Naive thymus-derived CD4-positive, alpha-beta T cell (primary cell): ENCODE measurements at regions not wholly inside any gene's neighbourhood (a gene's known extent, or its start where the extent isn't known, plus 50 kb on each side); places are given as distances from the start of the nearest gene placed in this dataset.
"Not testable (repeated sequence)": the region's sequence is repeated elsewhere in the genome, so short reads cannot be mapped to it uniquely, and the experiment has no call there.

Experiments
- ATAC-seq: fragments of 150-1000 bp; cut with Tn5 transposase; 2 replicates; pipeline ENCODE4 v1.10.0; 2021; ENCODE audit warnings: mild to moderate bottlenecking, moderate library complexity
- CTCF ChIA-PET: fragments of 350-600 bp; sonication (Branson Sonifier 250); formaldehyde crosslinking; loops from one replicate; lab custom pipeline; 2021; ENCODE audit warnings: antibody characterized with exemption; lab: Charles Lee
- POLR2A ChIA-PET: fragments of 350-600 bp; sonication (Branson Sonifier 250); formaldehyde crosslinking; loops from one replicate; lab custom pipeline; 2021; ENCODE audit warnings: antibody characterized with exemption, inconsistent platforms; lab: Charles Lee
- DNase-seq, 9 donors: peaks; one replicate each; pipeline versions ENCODE4 v3.0.0 to v3.0.0-alpha.2; 2020 to 2022; ENCODE audit warnings: mixed read lengths in 1 of 9
- H3K27ac ChIP-seq: one replicate; pipeline ENCODE4 v1.7.0; 2013; ENCODE audit warnings: mild to moderate bottlenecking, low read depth, low read length, moderate library complexity
- H3K27me3 ChIP-seq, 2 donors: one replicate each; pipeline ENCODE4 v1.7.0; 2013; ENCODE audit warnings: low read length in 2 of 2, mild to moderate bottlenecking in 2 of 2, moderate library complexity in 2 of 2; ENCODE audit not compliant: control insufficient read depth in 2 of 2, insufficient read depth in 2 of 2
- H3K36me3 ChIP-seq, 3 experiments: 1 replicate in 2 of 3; 2 replicates in 1 of 3; pipeline ENCODE4 v1.7.0; 2013; ENCODE audit warnings: low read length in 3 of 3, mild to moderate bottlenecking in 3 of 3, moderate library complexity in 1 of 3; ENCODE audit not compliant: insufficient read depth in 3 of 3, control insufficient read depth in 2 of 3
- H3K4me1 ChIP-seq, 2 donors: one replicate each; pipeline ENCODE4 v1.7.0; 2013; ENCODE audit warnings: low read length in 2 of 2, mild to moderate bottlenecking in 2 of 2, moderate library complexity in 1 of 2; ENCODE audit not compliant: control insufficient read depth in 2 of 2, insufficient read depth in 2 of 2
- H3K4me3 ChIP-seq: 2 replicates; pipeline ENCODE4 v1.7.0; 2013; ENCODE audit warnings: mild to moderate bottlenecking, low read length
- H3K9me3 ChIP-seq, 3 experiments: 1 replicate in 2 of 3; 2 replicates in 1 of 3; pipeline ENCODE4 v1.7.0; 2013; ENCODE audit warnings: low read length in 3 of 3; ENCODE audit not compliant: control insufficient read depth in 2 of 3
- H3K27ac Mint-ChIP-seq, 9 donors: one replicate each; pipeline ENCODE4 v1.8.0; 2020 to 2022; ENCODE audit warnings: mixed read lengths in 9 of 9, mild to moderate bottlenecking in 8 of 9, moderate library complexity in 5 of 9, inconsistent platforms in 2 of 9
- H3K27me3 Mint-ChIP-seq, 5 donors: one replicate each; pipeline ENCODE4 v1.8.0; 2021 to 2022; ENCODE audit warnings: mixed read lengths in 5 of 5, mild to moderate bottlenecking in 1 of 5
- H3K36me3 Mint-ChIP-seq, 5 donors: one replicate each; pipeline ENCODE4 v1.8.0; 2020 to 2022; ENCODE audit warnings: mixed read lengths in 5 of 5, mild to moderate bottlenecking in 3 of 5, inconsistent platforms in 1 of 5
- H3K4me1 Mint-ChIP-seq, 7 donors: one replicate each; pipeline ENCODE4 v1.8.0; 2020 to 2022; ENCODE audit warnings: mixed read lengths in 7 of 7, mild to moderate bottlenecking in 3 of 7, inconsistent platforms in 1 of 7
- H3K4me3 Mint-ChIP-seq, 10 donors: one replicate each; pipeline ENCODE4 v1.8.0; 2020 to 2022; ENCODE audit warnings: mild to moderate bottlenecking in 10 of 10, mixed read lengths in 10 of 10, moderate library complexity in 6 of 10, inconsistent platforms in 2 of 10
- H3K9me3 Mint-ChIP-seq, 11 donors: one replicate each; pipeline ENCODE4 v1.8.0; 2020 to 2022; ENCODE audit warnings: mixed read lengths in 11 of 11, mild to moderate bottlenecking in 4 of 11, inconsistent platforms in 1 of 11, moderate library complexity in 1 of 11
- intact Hi-C, 2 donors: fragments of 100-400 bp; cut with micrococcal nuclease; formaldehyde crosslinking; loops; one replicate each; pipeline ENCODE4 v1.15.1; 2023

DNA sequence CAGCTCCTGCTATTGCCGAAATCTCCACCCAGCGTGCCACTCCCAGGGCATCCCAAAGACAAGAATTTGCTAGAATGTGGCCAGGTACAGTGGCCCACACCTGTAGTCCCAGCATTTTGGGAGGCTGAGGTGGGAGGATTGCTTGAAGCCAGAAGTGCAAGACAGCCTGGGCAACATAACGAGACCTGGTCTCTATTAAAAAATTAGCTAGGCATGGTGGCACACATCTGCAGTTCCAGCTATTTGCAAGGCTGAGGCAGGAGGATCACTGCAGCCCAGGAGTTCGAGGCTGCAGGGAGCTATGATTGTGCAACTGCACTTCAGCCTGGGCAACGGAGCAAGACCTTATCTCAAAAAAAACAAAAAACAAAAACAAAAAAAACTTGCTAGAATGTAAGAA, 73.3 kb upstream of the LYZL2 start:
- DNase-seq (no peak), ATAC-seq (no peak)
- Histone ChIP-seq H3K27me3 (no peaks in the 10 kb centered on the region), H3K27ac (peak overlapping the region; percentile 86), H3K36me3 (no peaks in the 10 kb centered on the region), H3K4me1 (peaks cover 56 to 67% of the 10 kb centered on the region in 2 donors), H3K4me3 (peak overlapping the region; percentile 42), H3K9me3 (no peaks in the 10 kb centered on the region)
- H3K27me3 Mint-ChIP-seq: no peaks in the 10 kb centered on the region
- peak overlapping the region; percentile 20 to 98 (median 74) for H3K4me3 Mint-ChIP-seq
- peaks cover 44 to 90% (median 79%) of the 10 kb centered on the region in 7 donors for H3K4me1 Mint-ChIP-seq
- peak overlapping the region; percentile 88 to 99 (median 97) for H3K27ac Mint-ChIP-seq
- no peaks in the 10 kb centered on the region for H3K9me3 Mint-ChIP-seq
- POLR2A ChIA-PET: interaction anchor here (1.0 to 1.2 kb wide), 2 partner anchors 15 to 16 kb away, joined by 3 to 4 read pairs; no protein-coding TSS in a partner anchor
- CTCF ChIA-PET: interaction anchor here (0.6 to 2.8 kb wide), 5 partner anchors 13 to 82 kb away, joined by 3 to 14 read pairs (median 4); no protein-coding TSS in a partner anchor
- intact Hi-C loops: loop anchor here (5.0 to 10.0 kb wide), 7 partner anchors 268 to 1672 kb away; partner anchors contain the start of genes ZEB1 (in 2 of the 2), ARHGAP12 (in 1 of the 2), EPC1 (in 1 of the 2) and MAP3K8 (in 1 of the 2)
- H3K36me3 Mint-ChIP-seq: peaks cover 0 to 10% (median 0%) of the 10 kb centered on the region in 5 donors

- H3K4me3 Mint-ChIP-seq: peak overlapping the region; percentile 68 to 98 (median 88)
- peaks cover 63 to 74% of the 10 kb centered on the region in 2 donors for H3K4me1 ChIP-seq
- CTCF ChIA-PET: interaction anchor here (0.9 to 2.8 kb wide), 3 partner anchors 11 to 17 kb away, joined by 3 to 14 read pairs (median 4); no protein-coding TSS in a partner anchor
Observed at GRCh38 chr10:30701451-30702173, 72.1 kb upstream of the LYZL2 start.

GRCh38 chr10:30697806-30698205, 68.3 kb upstream of the LYZL2 start:
- H3K27me3 ChIP-seq: no peaks in the 10 kb centered on the region
- Mint-ChIP-seq H3K27ac (peak overlapping the region; percentile 82 to 90 (median 86)), H3K4me1 (peaks cover 35 to 83% (median 75%) of the 10 kb centered on the region in 7 donors), H3K4me3 (peak overlapping the region in 9 of 10 donors; percentile 0 to 82 (median 59)), H3K36me3 (peaks cover 0 to 24% (median 0%) of the 10 kb centered on the region in 5 donors), H3K9me3 (no peaks in the 10 kb centered on the region), H3K27me3 (no peaks in the 10 kb centered on the region)
- no peak overlapping the region for H3K4me3 ChIP-seq
- DNase-seq (no peak), ATAC-seq (no peak)
- POLR2A ChIA-PET: interaction anchor here (0.7 to 2.4 kb wide), 2 partner anchors 10 to 11 kb away, joined by 3 to 8 read pairs; no protein-coding TSS in a partner anchor
- CTCF ChIA-PET: interaction anchor here (0.9 to 2.8 kb wide), 3 partner anchors 10 to 20 kb away, joined by 3 to 9 read pairs (median 3); no protein-coding TSS in a partner anchor
- peaks cover 48 to 61% of the 10 kb centered on the region in 2 donors for H3K4me1 ChIP-seq
- intact Hi-C loops: no loop called here
- H3K27ac ChIP-seq: peak overlapping the region; percentile 16
- H3K9me3 ChIP-seq: no peaks in the 10 kb centered on the region
- H3K36me3 ChIP-seq: no peaks in the 10 kb centered on the region

More at GRCh38 chr10:30701451-30702173, 72.1 kb upstream of the LYZL2 start:
- Histone ChIP-seq H3K9me3 (no peaks in the 10 kb centered on the region), H3K27ac (peak overlapping the region; percentile 86), H3K36me3 (no peaks in the 10 kb centered on the region), H3K4me3 (peak overlapping the region; percentile 31), H3K27me3 (no peaks in the 10 kb centered on the region)
- intact Hi-C loops: loop anchor here (1.0 to 10.0 kb wide), 12 partner anchors 11 to 1673 kb away; partner anchors contain the start of genes ZEB1 (in 2 of the 2), ARHGAP12 (in 1 of the 2), EPC1 (in 1 of the 2) and MAP3K8 (in 1 of the 2)
- Mint-ChIP-seq H3K9me3 (no peaks in the 10 kb centered on the region), H3K27ac (peak overlapping the region; percentile 88 to 98 (median 96)), H3K4me1 (peaks cover 51 to 97% (median 88%) of the 10 kb centered on the region in 7 donors), H3K27me3 (no peaks in the 10 kb centered on the region), H3K36me3 (peaks cover 0 to 14% (median 0%) of the 10 kb centered on the region in 5 donors)
- DNase-seq: peak in 8 of 9 donors; percentile 68 to 81 (median 74)
- POLR2A ChIA-PET: interaction anchor here (0.6 to 1.3 kb wide), 4 partner anchors 10 to 1086 kb away, joined by 3 to 4 read pairs (median 4); no protein-coding TSS in a partner anchor
- peak; percentile 80 for ATAC-seq

DNA sequence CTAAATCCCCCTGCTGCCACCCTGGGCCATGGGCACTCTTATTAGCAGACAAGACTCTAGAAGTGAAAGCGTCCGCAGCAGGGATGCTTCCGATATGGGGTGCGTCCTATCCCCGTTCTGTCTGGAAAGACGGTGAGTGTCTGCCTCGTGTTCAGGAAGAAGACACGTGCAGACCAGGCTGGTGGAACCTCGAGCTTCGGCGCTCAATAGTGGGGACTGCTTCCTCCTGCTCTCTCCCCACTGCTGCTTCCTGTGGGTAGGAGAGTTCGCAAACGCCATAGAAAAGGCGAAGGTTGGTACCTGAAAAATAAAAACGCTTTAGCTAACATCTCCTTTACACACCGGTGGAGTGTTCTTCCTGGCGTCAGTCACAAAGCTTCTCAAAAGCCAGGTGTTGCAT, 67.7 kb upstream of the LYZL2 start:
- H3K27ac Mint-ChIP-seq: peak overlapping the region; percentile 82 to 90 (median 86)
- not testable (repeated sequence) for H3K4me3 ChIP-seq
- CTCF ChIA-PET: interaction anchor here (0.9 to 2.8 kb wide), 4 partner anchors 10 to 21 kb away, joined by 3 to 9 read pairs (median 4); no protein-coding TSS in a partner anchor

DNA sequence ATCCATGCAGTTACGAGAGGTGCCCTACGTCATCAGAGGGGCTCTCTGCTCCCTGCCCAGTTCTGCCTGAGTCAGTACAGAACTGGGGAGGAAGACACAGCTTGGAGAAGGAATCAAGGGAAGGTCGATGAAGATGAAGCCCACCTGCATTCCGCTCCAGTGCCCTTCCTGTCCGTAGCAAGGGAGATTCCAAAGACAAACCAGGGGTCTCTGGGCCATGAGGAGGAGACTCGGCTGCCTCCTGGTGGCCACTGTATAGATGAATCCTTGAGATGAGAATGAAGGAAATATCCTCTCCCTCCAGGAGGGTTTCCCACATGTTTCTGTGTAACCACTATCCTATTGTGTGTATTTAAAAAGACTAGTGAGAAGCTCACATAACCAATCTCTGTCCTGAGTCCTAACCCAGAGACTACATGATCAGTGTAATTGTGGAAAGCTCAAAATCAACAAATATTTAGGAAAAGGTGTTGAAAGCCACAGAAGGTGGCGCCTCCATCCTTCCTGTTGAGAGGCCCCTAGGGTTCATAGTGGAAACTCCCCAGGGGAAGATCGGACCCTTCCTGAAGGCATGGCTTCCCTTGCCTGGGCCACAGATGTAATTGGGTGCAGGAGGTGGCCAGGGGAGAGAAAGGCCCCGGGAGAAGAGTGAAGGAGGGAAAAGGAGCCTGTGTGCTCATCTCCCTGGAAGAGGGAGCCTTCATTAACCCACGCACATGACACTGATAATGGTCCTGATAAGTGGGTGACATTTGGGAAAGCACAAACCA, 67.0 kb upstream of the LYZL2 start:
- CTCF ChIA-PET: interaction anchor here (0.8 to 2.8 kb wide), 5 partner anchors 9 to 22 kb away, joined by 3 to 9 read pairs (median 3); no protein-coding TSS in a partner anchor
- not testable (repeated sequence) for H3K27me3 Mint-ChIP-seq, H3K4me3 ChIP-seq, H3K9me3 Mint-ChIP-seq, H3K27me3 ChIP-seq, H3K36me3 ChIP-seq, DNase-seq, ATAC-seq, H3K9me3 ChIP-seq, H3K27ac ChIP-seq
- POLR2A ChIA-PET: interaction anchor here (2.3 to 2.4 kb wide), 2 partner anchors 8 to 12 kb away, joined by 8 to 15 read pairs; no protein-coding TSS in a partner anchor
- Mint-ChIP-seq H3K27ac (peak overlapping the region in 8 of 9 donors; percentile 49 to 94 (median 88)), H3K36me3 (peaks cover 0 to 20% (median 0%) of the 10 kb centered on the region in 5 donors), H3K4me3 (peak overlapping the region in 8 of 10 donors; percentile 16 to 83 (median 64)), H3K4me1 (peaks cover 28 to 79% (median 66%) of the 10 kb centered on the region in 7 donors)
- peaks cover 40 to 54% of the 10 kb centered on the region in 2 donors for H3K4me1 ChIP-seq
- intact Hi-C loops: loop anchor here in 1 of 2 donors (1.0 kb wide), 1 partner anchor 8 kb away; no protein-coding TSS in a partner anchor

More for the DNA sequence above, 67.7 kb upstream of the LYZL2 start:
- H3K27me3 Mint-ChIP-seq, H3K9me3 Mint-ChIP-seq, H3K27me3 ChIP-seq, H3K36me3 ChIP-seq, H3K9me3 ChIP-seq, DNase-seq, intact Hi-C loops, ATAC-seq: not testable (repeated sequence)
- Histone ChIP-seq H3K27ac (peak overlapping the region; percentile 16), H3K4me1 (peaks cover 43 to 55% of the 10 kb centered on the region in 2 donors)
- peaks cover 0 to 20% (median 0%) of the 10 kb centered on the region in 5 donors for H3K36me3 Mint-ChIP-seq
- H3K4me3 Mint-ChIP-seq: peak overlapping the region; percentile 0 to 82 (median 64)
- POLR2A ChIA-PET: interaction anchor here (2.4 kb wide), 1 partner anchor 12 kb away, joined by 8 read pairs; no protein-coding TSS in a partner anchor
- peaks cover 30 to 83% (median 70%) of the 10 kb centered on the region in 7 donors for H3K4me1 Mint-ChIP-seq
